Kidney (tissue), 13 donors: ENCODE measurements at regions not wholly inside any gene's neighbourhood (a gene's known extent, or its start where the extent isn't known, plus 50 kb on each side); places are given as distances from the start of the nearest gene placed in this dataset.

Source experiments
- DNase-seq, 5 donors: peaks; one replicate each; pipeline ENCODE4 v3.0.0-alpha.2; 2013 to 2020
- FAIRE-seq: peaks from 2 replicates; lab custom pipeline; 2012; peaks lifted over from hg19 to GRCh38; lab: Jason Lieb, UNC
- H3K27ac ChIP-seq, 2 donors: one replicate each; pipeline ENCODE4 v1.7.0; 2013; ENCODE audit warnings: low read depth in 2 of 2, low read length in 2 of 2, inconsistent platforms in 1 of 2
- H3K27me3 ChIP-seq: one replicate; pipeline ENCODE4 v1.7.1; 2013; ENCODE audit warnings: low read length, inconsistent platforms; ENCODE audit not compliant: control insufficient read depth, insufficient read depth
- H3K36me3 ChIP-seq, 3 donors: one replicate each; pipeline versions ENCODE4 v1.7.0 to v1.7.1; 2013; ENCODE audit warnings: low read length in 3 of 3, control low read depth in 1 of 3, inconsistent platforms in 1 of 3; ENCODE audit not compliant: insufficient read depth in 3 of 3, control insufficient read depth in 2 of 3
- H3K4me1 ChIP-seq, 3 donors: one replicate each; pipeline versions ENCODE4 v1.7.0 to v1.7.1; 2013; ENCODE audit warnings: low read length in 3 of 3, inconsistent platforms in 1 of 3, low read depth in 1 of 3; ENCODE audit not compliant: control insufficient read depth in 2 of 3, insufficient read depth in 2 of 3
- H3K4me3 ChIP-seq, 3 donors: one replicate each; pipeline versions ENCODE4 v1.7.0 to v1.8.1; 2013; ENCODE audit warnings: low read length in 3 of 3, control low read depth in 1 of 3, inconsistent platforms in 1 of 3
- H3K9ac ChIP-seq, 3 donors: one replicate each; pipeline versions ENCODE4 v1.7.0 to v1.7.1; 2013; ENCODE audit warnings: low read length in 3 of 3, control low read depth in 1 of 3, inconsistent platforms in 1 of 3
- H3K9me3 ChIP-seq, 3 donors: one replicate each; pipeline versions ENCODE4 v1.7.0 to v1.7.1; 2013; ENCODE audit warnings: low read length in 3 of 3, control low read depth in 1 of 3, inconsistent platforms in 1 of 3; ENCODE audit not compliant: control insufficient read depth in 2 of 3, insufficient read depth in 1 of 3
- intact Hi-C: fragments of 100-400 bp; cut with DNase I; formaldehyde crosslinking; loops from one replicate; pipeline ENCODE4 v1.11.1; 2022
- TF ChIP-seq, protein P1 (sequence below): IDR thresholded peaks from 3 replicates; pipeline ENCODE4 v1.5.1; 2012; ENCODE audit warnings: mild to moderate bottlenecking, moderate library complexity, borderline replicate concordance; ENCODE audit not compliant: insufficient read depth; ENCODE audit errors: extremely low read depth
- donor health status: control.
- donor health status: control.
- donor health status: control.
- donor health status: control.
- donor health status: control.
- donor health status: DM: yes; HTN: yes; CAD: no.
- donor health status: Normal renal cell carcinoma (clear cell type).

GRCh38 chr13:31408927-31409326 lies 209.2 kb downstream of the B3GLCT start:
- intact Hi-C loops: no loop called here
- Histone ChIP-seq H3K36me3 (no peaks in the 10 kb centered on the region), H3K9ac (no peak overlapping the region), H3K27ac (no peak overlapping the region), H3K4me3 (no peak overlapping the region), H3K9me3 (no peaks in the 10 kb centered on the region), H3K4me1 (no peaks in the 10 kb centered on the region), H3K27me3 (no peaks in the 10 kb centered on the region)
- TF ChIP-seq, protein P1, sequence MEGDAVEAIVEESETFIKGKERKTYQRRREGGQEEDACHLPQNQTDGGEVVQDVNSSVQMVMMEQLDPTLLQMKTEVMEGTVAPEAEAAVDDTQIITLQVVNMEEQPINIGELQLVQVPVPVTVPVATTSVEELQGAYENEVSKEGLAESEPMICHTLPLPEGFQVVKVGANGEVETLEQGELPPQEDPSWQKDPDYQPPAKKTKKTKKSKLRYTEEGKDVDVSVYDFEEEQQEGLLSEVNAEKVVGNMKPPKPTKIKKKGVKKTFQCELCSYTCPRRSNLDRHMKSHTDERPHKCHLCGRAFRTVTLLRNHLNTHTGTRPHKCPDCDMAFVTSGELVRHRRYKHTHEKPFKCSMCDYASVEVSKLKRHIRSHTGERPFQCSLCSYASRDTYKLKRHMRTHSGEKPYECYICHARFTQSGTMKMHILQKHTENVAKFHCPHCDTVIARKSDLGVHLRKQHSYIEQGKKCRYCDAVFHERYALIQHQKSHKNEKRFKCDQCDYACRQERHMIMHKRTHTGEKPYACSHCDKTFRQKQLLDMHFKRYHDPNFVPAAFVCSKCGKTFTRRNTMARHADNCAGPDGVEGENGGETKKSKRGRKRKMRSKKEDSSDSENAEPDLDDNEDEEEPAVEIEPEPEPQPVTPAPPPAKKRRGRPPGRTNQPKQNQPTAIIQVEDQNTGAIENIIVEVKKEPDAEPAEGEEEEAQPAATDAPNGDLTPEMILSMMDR: no peak
- no peak for DNase-seq
- FAIRE-seq: no peak

GRCh38 chr13:31409678-31410356 lies 210.0 kb downstream of the B3GLCT start:
- Histone ChIP-seq H3K36me3 (no peaks in the 10 kb centered on the region), H3K9ac (no peak overlapping the region), H3K4me1 (no peaks in the 10 kb centered on the region), H3K27me3 (no peaks in the 10 kb centered on the region), H3K27ac (no peak overlapping the region), H3K9me3 (no peaks in the 10 kb centered on the region), H3K4me3 (no peak overlapping the region)
- no peak for DNase-seq
- FAIRE-seq: no peak
- intact Hi-C loops: no loop called here
- TF ChIP-seq, protein P1: no peak

DNA sequence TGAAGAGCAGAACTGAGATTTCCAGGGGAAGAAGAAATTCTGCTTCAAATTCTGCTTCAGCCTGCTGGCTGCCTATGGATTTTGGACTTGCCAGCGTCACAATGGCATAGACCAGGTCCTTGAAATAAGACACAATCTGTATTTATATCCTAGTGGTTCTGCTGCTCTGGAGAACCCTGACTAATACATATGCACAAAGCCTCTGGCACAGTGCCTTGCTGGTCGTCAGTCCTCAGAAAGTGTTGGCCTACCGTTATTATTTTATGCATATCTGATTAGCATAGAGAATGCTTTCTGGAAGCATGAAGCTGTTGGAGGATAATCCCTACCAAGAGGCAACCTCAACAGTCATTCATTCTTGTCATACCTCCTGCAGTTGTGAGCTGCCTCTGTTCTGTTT lies 213.7 kb downstream of the B3GLCT start:
- no peak overlapping the region for H3K4me3 ChIP-seq
- no peak for FAIRE-seq

More for the DNA sequence above, 213.7 kb downstream of the B3GLCT start:
- no peaks in the 10 kb centered on the region for H3K9me3 ChIP-seq
- H3K27ac ChIP-seq: no peak overlapping the region
- no peaks in the 10 kb centered on the region for H3K36me3 ChIP-seq
- no peaks in the 10 kb centered on the region for H3K4me1 ChIP-seq
- H3K9ac ChIP-seq: no peak overlapping the region
- no peaks in the 10 kb centered on the region for H3K27me3 ChIP-seq
- DNase-seq: no peak
- intact Hi-C loops: no loop called here
- TF ChIP-seq, protein P1: no peak
